CD4-positive, alpha-beta T cell (primary cell): ENCODE measurements at regions not wholly inside any gene's neighbourhood (a gene's known extent, or its start where the extent isn't known, plus 50 kb on each side); places are given as distances from the start of the nearest gene placed in this dataset.

Source experiments
- ATAC-seq: fragments of 200-7000 bp; cut with Tn5 transposase; one replicate; pipeline ENCODE4 v1.10.0; 2022; ENCODE audit warnings: mild to moderate bottlenecking; ENCODE audit not compliant: poor library complexity
- CTCF ChIA-PET: fragments of 350-600 bp; sonication (Branson Sonifier 250); formaldehyde crosslinking; loops from one replicate; lab custom pipeline; 2021; ENCODE audit warnings: antibody characterized with exemption, inconsistent platforms; lab: Charles Lee
- POLR2A ChIA-PET: fragments of 350-600 bp; sonication (Branson Sonifier 250); formaldehyde crosslinking; loops from one replicate; lab custom pipeline; 2021; ENCODE audit warnings: antibody characterized with exemption, inconsistent platforms; lab: Charles Lee
- DNase-seq, 14 experiments: peaks; one replicate each; pipeline ENCODE4 v3.0.0-alpha.2; 2013 to 2020; ENCODE audit warnings: mixed read lengths in 2 of 14
- H3K27ac ChIP-seq, 2 donors: one replicate each; pipeline versions ENCODE4 v1.5.1 to v1.7.0; 2013; ENCODE audit warnings: low read length in 2 of 2, low read depth in 1 of 2, mild to moderate bottlenecking in 1 of 2
- H3K27me3 ChIP-seq, 2 experiments: 1 replicate in 1 of 2; 2 replicates in 1 of 2; pipeline versions ENCODE4 v1.6.1 to v1.7.0; 2013; ENCODE audit warnings: low read length in 2 of 2, control low read depth in 1 of 2, mild to moderate bottlenecking in 1 of 2, moderate library complexity in 1 of 2; ENCODE audit not compliant: insufficient read depth in 2 of 2, control insufficient read depth in 1 of 2
- H3K36me3 ChIP-seq: one replicate; pipeline ENCODE4 v1.6.1; 2013; ENCODE audit warnings: low read length, control low read depth; ENCODE audit not compliant: insufficient read depth
- H3K4me1 ChIP-seq: one replicate; pipeline ENCODE4 v1.6.1; 2013; ENCODE audit warnings: low read length, control low read depth; ENCODE audit not compliant: insufficient read depth
- H3K4me3 ChIP-seq: one replicate; pipeline ENCODE4 v1.5.1; 2013; ENCODE audit warnings: mild to moderate bottlenecking, low read length, moderate library complexity
- H3K9me3 ChIP-seq, 2 experiments: 1 replicate in 1 of 2; 2 replicates in 1 of 2; pipeline versions ENCODE4 v1.6.1 to v1.7.0; 2013; ENCODE audit warnings: low read length in 2 of 2, mild to moderate bottlenecking in 2 of 2, control low read depth in 1 of 2, moderate library complexity in 1 of 2; ENCODE audit not compliant: control insufficient read depth in 1 of 2, insufficient read depth in 1 of 2
- H3K27ac Mint-ChIP-seq: one replicate; pipeline ENCODE4 v1.8.0; 2020; ENCODE audit warnings: mixed read lengths
- H3K27me3 Mint-ChIP-seq: one replicate; pipeline ENCODE4 v1.8.0; 2021; ENCODE audit warnings: mixed read lengths
- H3K36me3 Mint-ChIP-seq: one replicate; pipeline ENCODE4 v1.8.0; 2021; ENCODE audit warnings: low read depth, mixed read lengths
- H3K4me1 Mint-ChIP-seq: one replicate; pipeline ENCODE4 v1.8.0; 2021; ENCODE audit warnings: low read depth, mixed read lengths
- H3K4me3 Mint-ChIP-seq: one replicate; pipeline ENCODE4 v1.8.0; 2020; ENCODE audit warnings: mild to moderate bottlenecking, mixed read lengths
- H3K9me3 Mint-ChIP-seq: one replicate; pipeline ENCODE4 v1.8.0; 2020; ENCODE audit warnings: mixed read lengths
- intact Hi-C, 2 experiments: fragments of 100-400 bp; cut with DNase I in 1 of 2; cut with micrococcal nuclease in 1 of 2; formaldehyde crosslinking; loops; one replicate each; pipeline versions ENCODE4 v1.15.1 to v1.9.0; 2023 to 2025; cut with DNase I, micrococcal nuclease
- TF ChIP-seq, protein P1 (sequence below): fragments of 200-600 bp; IDR thresholded peaks from one replicate; pipeline ENCODE4 v1.8.0; 2022; ENCODE audit warnings: antibody characterized with exemption, mild to moderate bottlenecking

DNA sequence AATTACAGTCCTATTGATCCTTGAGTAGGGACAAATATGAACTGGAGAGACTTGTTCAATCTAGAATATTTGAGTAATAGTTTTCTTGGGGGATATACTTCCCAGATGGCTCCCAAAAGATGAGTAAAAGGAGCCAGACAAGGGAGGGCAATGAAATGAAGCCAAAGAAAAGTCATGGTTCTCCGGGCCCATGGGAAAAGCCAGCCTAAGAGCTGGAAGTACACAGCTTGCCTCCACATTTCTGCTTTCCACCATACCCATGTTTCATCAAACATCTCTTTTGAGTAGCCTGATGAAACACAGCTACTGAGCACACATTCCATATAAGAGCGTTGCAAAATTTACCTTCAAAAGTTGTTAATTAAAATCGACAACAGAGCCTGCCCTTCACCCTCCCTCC is 535.0 kb upstream of the FZD8 start:
- no peak overlapping the region for H3K4me3 Mint-ChIP-seq
- no peaks in the 10 kb centered on the region for H3K36me3 Mint-ChIP-seq
- H3K27ac ChIP-seq, result no peak overlapping the region
- ChIA-PET CTCF (no interaction called here), POLR2A (no interaction called here)
- H3K4me1 Mint-ChIP-seq, result no peaks in the 10 kb centered on the region
- no peaks in the 10 kb centered on the region for H3K36me3 ChIP-seq
- no peak overlapping the region for H3K27ac Mint-ChIP-seq
- intact Hi-C loops, result no loop called here
- no peaks in the 10 kb centered on the region for H3K27me3 Mint-ChIP-seq
- no peak for DNase-seq
- no peaks in the 10 kb centered on the region for H3K27me3 ChIP-seq
- no peak for ATAC-seq
- TF ChIP-seq, protein P1, sequence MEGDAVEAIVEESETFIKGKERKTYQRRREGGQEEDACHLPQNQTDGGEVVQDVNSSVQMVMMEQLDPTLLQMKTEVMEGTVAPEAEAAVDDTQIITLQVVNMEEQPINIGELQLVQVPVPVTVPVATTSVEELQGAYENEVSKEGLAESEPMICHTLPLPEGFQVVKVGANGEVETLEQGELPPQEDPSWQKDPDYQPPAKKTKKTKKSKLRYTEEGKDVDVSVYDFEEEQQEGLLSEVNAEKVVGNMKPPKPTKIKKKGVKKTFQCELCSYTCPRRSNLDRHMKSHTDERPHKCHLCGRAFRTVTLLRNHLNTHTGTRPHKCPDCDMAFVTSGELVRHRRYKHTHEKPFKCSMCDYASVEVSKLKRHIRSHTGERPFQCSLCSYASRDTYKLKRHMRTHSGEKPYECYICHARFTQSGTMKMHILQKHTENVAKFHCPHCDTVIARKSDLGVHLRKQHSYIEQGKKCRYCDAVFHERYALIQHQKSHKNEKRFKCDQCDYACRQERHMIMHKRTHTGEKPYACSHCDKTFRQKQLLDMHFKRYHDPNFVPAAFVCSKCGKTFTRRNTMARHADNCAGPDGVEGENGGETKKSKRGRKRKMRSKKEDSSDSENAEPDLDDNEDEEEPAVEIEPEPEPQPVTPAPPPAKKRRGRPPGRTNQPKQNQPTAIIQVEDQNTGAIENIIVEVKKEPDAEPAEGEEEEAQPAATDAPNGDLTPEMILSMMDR, result no peak
- H3K9me3 Mint-ChIP-seq, result peaks cover 5% of the 10 kb centered on the region
- no peak overlapping the region for H3K4me3 ChIP-seq
- no peaks in the 10 kb centered on the region for H3K4me1 ChIP-seq
- H3K9me3 ChIP-seq, result no peaks in the 10 kb centered on the region

DNA sequence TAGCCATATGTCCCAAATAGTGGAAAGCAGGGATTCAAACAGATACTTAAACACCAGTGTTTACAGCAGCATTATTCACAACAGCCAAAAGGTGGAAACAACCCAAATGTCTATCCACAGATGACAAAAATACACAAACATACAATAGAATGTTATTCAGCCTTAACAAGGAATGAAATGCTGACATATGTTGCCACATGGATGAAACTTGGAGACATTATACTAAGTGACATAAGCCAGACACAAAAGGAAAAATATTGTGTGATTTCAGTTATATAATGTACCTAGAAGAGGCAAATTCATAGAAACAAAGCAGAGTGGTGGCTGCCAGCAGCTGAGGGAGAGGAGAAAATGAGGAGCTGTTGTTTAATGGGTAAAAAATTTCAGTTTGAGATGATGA is 533.9 kb upstream of the FZD8 start:
- TF ChIP-seq, protein P1, result no peak
- Mint-ChIP-seq H3K27ac (no peak overlapping the region), H3K9me3 (peaks cover 5% of the 10 kb centered on the region), H3K36me3 (no peaks in the 10 kb centered on the region), H3K4me3 (no peak overlapping the region), H3K4me1 (no peaks in the 10 kb centered on the region), H3K27me3 (no peaks in the 10 kb centered on the region)
- DNase-seq (no peak), ATAC-seq (no peak)
- intact Hi-C loops, result no loop called here
- no peak overlapping the region for H3K4me3 ChIP-seq
- H3K9me3 ChIP-seq, result no peaks in the 10 kb centered on the region
- H3K27me3 ChIP-seq, result no peaks in the 10 kb centered on the region
- ChIA-PET CTCF (no interaction called here), POLR2A (no interaction called here)
- H3K4me1 ChIP-seq, result no peaks in the 10 kb centered on the region
- H3K27ac ChIP-seq, result no peak overlapping the region
- H3K36me3 ChIP-seq, result no peaks in the 10 kb centered on the region

- H3K36me3 Mint-ChIP-seq, result no peaks in the 10 kb centered on the region
- Histone ChIP-seq H3K27ac (no peak overlapping the region), H3K4me3 (no peak overlapping the region), H3K27me3 (no peaks in the 10 kb centered on the region), H3K4me1 (no peaks in the 10 kb centered on the region), H3K36me3 (no peaks in the 10 kb centered on the region), H3K9me3 (no peaks in the 10 kb centered on the region)
- no peak for ATAC-seq
- intact Hi-C loops, result no loop called here
- no peak for DNase-seq
- ChIA-PET POLR2A (no interaction called here), CTCF (no interaction called here)
- TF ChIP-seq, protein P1, result no peak
- H3K4me1 Mint-ChIP-seq, result no peaks in the 10 kb centered on the region
- H3K27ac Mint-ChIP-seq, result no peak overlapping the region
- peaks cover 5% of the 10 kb centered on the region for H3K9me3 Mint-ChIP-seq
- no peaks in the 10 kb centered on the region for H3K27me3 Mint-ChIP-seq
- no peak overlapping the region for H3K4me3 Mint-ChIP-seq
These were observed 531.3 kb upstream of the FZD8 start for GRCh38 chr10:36173364-36173763.
